B cell (primary cell): ENCODE measurements at regions not wholly inside any gene's neighbourhood (a gene's known extent, or its start where the extent isn't known, plus 50 kb on each side); places are given as distances from the start of the nearest gene placed in this dataset.

ENCODE experiments used
- ATAC-seq: fragments of 200-7000 bp; cut with Tn5 transposase; one replicate; pipeline ENCODE4 v1.10.0; 2021; ENCODE audit warnings: low read depth, mild to moderate bottlenecking, moderate number of reproducible peaks, moderate library complexity
- CTCF ChIA-PET: fragments of 350-600 bp; sonication (Branson Sonifier 250); formaldehyde crosslinking; loops from one replicate; lab custom pipeline; 2021; ENCODE audit warnings: antibody characterized with exemption, inconsistent platforms; lab: Charles Lee
- POLR2A ChIA-PET: fragments of 350-600 bp; sonication (Branson Sonifier 250); formaldehyde crosslinking; loops from one replicate; lab custom pipeline; 2021; ENCODE audit warnings: antibody characterized with exemption; lab: Charles Lee
- DNase-seq: peaks from one replicate; pipeline ENCODE4 v3.0.0; 2013
- H2AFZ ChIP-seq: 2 replicates; pipeline ENCODE4 v1.6.1; 2012; ENCODE audit warnings: mild to moderate bottlenecking, low read depth, low read length; ENCODE audit not compliant: insufficient read depth, poor library complexity, severe bottlenecking
- H3K27ac ChIP-seq, 2 donors: 1 replicate in 1 of 2; 2 replicates in 1 of 2; pipeline ENCODE4 v1.5.1; 2012 to 2013; ENCODE audit warnings: low read length in 2 of 2, mild to moderate bottlenecking in 2 of 2, moderate library complexity in 1 of 2
- H3K27me3 ChIP-seq, 4 experiments: fragments of 200-600 bp in 1 of 4; sonication (generic) in 1 of 4; replicated peaks in 1 of 4; 1 replicate in 2 of 4; 2 replicates in 2 of 4; pipeline versions ENCODE4 v1.6.1 to v1.7.0; 2013 to 2016; ENCODE audit warnings: low read length in 3 of 4, mild to moderate bottlenecking in 2 of 4, mixed read lengths in 1 of 4, moderate library complexity in 1 of 4; ENCODE audit not compliant: insufficient read depth in 4 of 4, control insufficient read depth in 3 of 4; ENCODE audit errors: control extremely low read depth in 1 of 4
- H3K36me3 ChIP-seq, 2 experiments: replicated peaks in 1 of 2; 1 replicate in 1 of 2; 2 replicates in 1 of 2; pipeline versions ENCODE4 v1.6.1 to v1.7.1; 2013; ENCODE audit warnings: low read length in 1 of 2; ENCODE audit not compliant: insufficient read depth in 2 of 2, control insufficient read depth in 1 of 2; ENCODE audit errors: control extremely low read depth in 1 of 2, extremely low read depth in 1 of 2
- H3K4me1 ChIP-seq, 2 donors: fragments of 200-600 bp in 1 of 2; sonication (generic) in 1 of 2; 1 replicate in 1 of 2; 2 replicates in 1 of 2; pipeline versions ENCODE4 v1.5.1 to v1.6.1; 2013 to 2017; ENCODE audit warnings: low read length in 2 of 2; ENCODE audit not compliant: control insufficient read depth in 2 of 2, insufficient read depth in 2 of 2
- H3K4me2 ChIP-seq: replicated peaks from 2 replicates; pipeline ENCODE3; 2012; ENCODE audit warnings: mild to moderate bottlenecking, low read depth, low read length; ENCODE audit not compliant: poor library complexity, severe bottlenecking
- H3K4me3 ChIP-seq, 5 experiments: fragments of 200-600 bp in 1 of 5; sonication (generic) in 1 of 5; 1 replicate in 3 of 5; 2 replicates in 2 of 5; pipeline versions ENCODE4 v1.5.1 to v1.7.0; 2011 to 2016; ENCODE audit warnings: low read length in 4 of 5, mild to moderate bottlenecking in 4 of 5, low read depth in 2 of 5, control low read depth in 1 of 5, moderate library complexity in 1 of 5; ENCODE audit not compliant: insufficient read depth in 1 of 5; ENCODE audit errors: control extremely low read depth in 1 of 5, extremely low read depth in 1 of 5
- H3K79me2 ChIP-seq: fragments of 200-600 bp; sonication (generic); one replicate; pipeline ENCODE4 v1.6.0; 2016; ENCODE audit warnings: low read length; ENCODE audit not compliant: control insufficient read depth, insufficient read depth
- H3K9ac ChIP-seq: fragments of 200-600 bp; sonication (generic); 2 replicates; pipeline ENCODE4 v1.6.1; 2017; ENCODE audit warnings: mild to moderate bottlenecking, low read length, moderate library complexity
- H3K9me3 ChIP-seq, 3 donors: one replicate each; pipeline versions ENCODE4 v1.6.1 to v1.7.1; 2013; ENCODE audit warnings: low read length in 2 of 3; ENCODE audit not compliant: control insufficient read depth in 2 of 3, insufficient read depth in 1 of 3; ENCODE audit errors: control extremely low read depth in 1 of 3
- H4K20me1 ChIP-seq: 2 replicates; pipeline ENCODE4 v1.6.0; 2012; ENCODE audit warnings: mild to moderate bottlenecking, low read length; ENCODE audit not compliant: insufficient read depth, control insufficient read depth, poor library complexity, severe bottlenecking
- H3K27ac Mint-ChIP-seq: one replicate; pipeline ENCODE4 v1.8.0; 2021; ENCODE audit warnings: mixed read lengths
- H3K27me3 Mint-ChIP-seq: one replicate; pipeline ENCODE4 v1.8.0; 2021; ENCODE audit warnings: mixed read lengths
- H3K4me1 Mint-ChIP-seq: one replicate; pipeline ENCODE4 v1.8.0; 2021; ENCODE audit warnings: mixed read lengths
- H3K4me3 Mint-ChIP-seq: one replicate; pipeline ENCODE4 v1.8.0; 2021; ENCODE audit warnings: mixed read lengths
- H3K9me3 Mint-ChIP-seq: one replicate; pipeline ENCODE4 v1.8.0; 2022; ENCODE audit warnings: mixed read lengths; ENCODE audit not compliant: insufficient read depth
- EZH2 ChIP-seq: IDR thresholded peaks from 2 replicates; pipeline ENCODE4 v1.6.1; 2012; ENCODE audit warnings: borderline replicate concordance, low read depth, mild to moderate bottlenecking, moderate library complexity, low read length; ENCODE audit not compliant: insufficient read depth, poor library complexity, severe bottlenecking
- WGBS: methylation state at CpG from one replicate; pipeline ENCODE4 v1.1.5; 2013; ENCODE audit warnings: missing lambda C conversion rate; ENCODE audit not compliant: insufficient coverage; 5-methylcytosine and 5-hydroxymethylcytosine counted together
- intact Hi-C: fragments of 100-400 bp; cut with micrococcal nuclease; formaldehyde crosslinking; loops from one replicate; pipeline ENCODE4 v1.10.0; 2022
- TF ChIP-seq, protein P1 (sequence below): fragments of 200-600 bp; IDR thresholded peaks from one replicate; pipeline ENCODE4 v1.8.0; 2022; ENCODE audit warnings: antibody characterized with exemption, mild to moderate bottlenecking

DNA sequence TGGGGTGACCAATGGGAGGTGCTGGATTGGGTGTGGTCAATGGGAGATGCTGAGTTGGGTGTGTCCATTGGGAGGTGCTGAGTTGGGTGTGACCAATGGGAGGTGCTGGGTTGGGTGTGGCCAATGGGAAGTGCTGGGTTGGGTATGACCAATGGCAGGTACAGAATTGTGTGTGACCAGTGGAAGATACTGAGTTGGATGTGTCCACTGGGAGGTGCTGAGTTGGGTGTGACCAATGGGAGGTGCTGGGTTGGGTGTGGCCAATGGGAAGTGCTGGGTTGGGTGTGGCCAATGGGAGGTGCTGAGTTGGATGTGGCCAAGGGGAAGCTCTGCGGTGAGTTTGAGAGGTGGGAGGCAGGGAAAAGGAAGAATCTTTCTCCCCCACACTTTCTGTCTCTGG, 250.0 kb upstream of the PROK2 start:
- ChIA-PET POLR2A (no interaction called here), CTCF (no interaction called here)
- Histone ChIP-seq H3K4me3 (no peak overlapping the region), H3K36me3 (no peaks in the 10 kb centered on the region), H2AFZ (no peak overlapping the region), H4K20me1 (no peaks in the 10 kb centered on the region), H3K27me3 (peaks cover 0 to 17% (median 1%) of the 10 kb centered on the region in 4 experiments), H3K9ac (no peak overlapping the region), H3K27ac (no peak overlapping the region), H3K4me2 (no peak overlapping the region), H3K9me3 (peaks cover 0 to 15% (median 0%) of the 10 kb centered on the region in 3 donors), H3K79me2 (no peaks in the 10 kb centered on the region), H3K4me1 (peaks cover 10% of the 10 kb centered on the region in 2 donors)
- Mint-ChIP-seq H3K4me3 (no peak overlapping the region), H3K9me3 (peaks cover 2% of the 10 kb centered on the region), H3K27me3 (peaks cover 27% of the 10 kb centered on the region), H3K4me1 (peaks cover 26% of the 10 kb centered on the region), H3K27ac (no peak overlapping the region)
- no peak for TF ChIP-seq EZH2
- TF ChIP-seq, protein P1, sequence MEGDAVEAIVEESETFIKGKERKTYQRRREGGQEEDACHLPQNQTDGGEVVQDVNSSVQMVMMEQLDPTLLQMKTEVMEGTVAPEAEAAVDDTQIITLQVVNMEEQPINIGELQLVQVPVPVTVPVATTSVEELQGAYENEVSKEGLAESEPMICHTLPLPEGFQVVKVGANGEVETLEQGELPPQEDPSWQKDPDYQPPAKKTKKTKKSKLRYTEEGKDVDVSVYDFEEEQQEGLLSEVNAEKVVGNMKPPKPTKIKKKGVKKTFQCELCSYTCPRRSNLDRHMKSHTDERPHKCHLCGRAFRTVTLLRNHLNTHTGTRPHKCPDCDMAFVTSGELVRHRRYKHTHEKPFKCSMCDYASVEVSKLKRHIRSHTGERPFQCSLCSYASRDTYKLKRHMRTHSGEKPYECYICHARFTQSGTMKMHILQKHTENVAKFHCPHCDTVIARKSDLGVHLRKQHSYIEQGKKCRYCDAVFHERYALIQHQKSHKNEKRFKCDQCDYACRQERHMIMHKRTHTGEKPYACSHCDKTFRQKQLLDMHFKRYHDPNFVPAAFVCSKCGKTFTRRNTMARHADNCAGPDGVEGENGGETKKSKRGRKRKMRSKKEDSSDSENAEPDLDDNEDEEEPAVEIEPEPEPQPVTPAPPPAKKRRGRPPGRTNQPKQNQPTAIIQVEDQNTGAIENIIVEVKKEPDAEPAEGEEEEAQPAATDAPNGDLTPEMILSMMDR, result no peak
- intact Hi-C loops, result no loop called here
- no CpG with 5 or more reads among the region's 1 CpG for WGBS
- no peak for DNase-seq
- no peak for ATAC-seq

DNA sequence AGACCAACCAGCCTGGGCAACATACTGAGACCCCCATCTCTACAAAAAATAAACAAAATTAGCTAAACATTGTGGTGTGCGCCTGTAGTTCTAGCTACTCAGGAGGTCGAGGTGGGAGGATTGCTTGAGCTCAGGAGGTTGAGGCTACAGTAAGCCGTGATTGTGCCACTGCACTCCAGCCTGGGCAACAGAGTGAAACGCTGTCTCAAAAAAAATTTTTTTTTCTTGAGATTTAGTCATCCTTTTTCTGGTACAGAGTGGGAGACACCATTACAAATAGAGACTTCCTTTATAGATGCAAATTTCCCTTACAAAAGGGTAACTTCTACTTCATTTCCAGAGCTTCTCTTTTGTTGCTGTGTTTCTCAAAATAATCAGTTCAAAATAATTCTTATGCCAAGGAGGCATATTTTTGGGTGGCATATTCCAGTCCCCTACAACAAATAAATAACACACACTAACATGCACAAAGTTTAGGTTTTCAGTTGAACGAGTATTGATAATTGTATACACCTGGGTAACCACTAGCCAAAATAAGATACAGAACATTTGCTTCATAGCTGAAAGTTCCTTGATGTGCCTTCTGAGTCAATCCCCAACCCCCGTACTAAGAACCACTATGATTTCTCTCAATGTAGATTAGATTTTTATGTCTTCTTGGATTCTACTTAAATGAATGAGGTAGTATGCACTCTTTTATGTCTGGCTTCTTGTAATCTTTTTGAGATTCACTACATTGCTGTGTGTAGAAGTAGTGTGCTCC, 248.9 kb upstream of the PROK2 start:
- no peak overlapping the region for H2AFZ ChIP-seq
- intact Hi-C loops, result no loop called here
- H3K4me3 Mint-ChIP-seq, result no peak overlapping the region
- POLR2A ChIA-PET, result no interaction called here
- peaks cover 26% of the 10 kb centered on the region for H3K4me1 Mint-ChIP-seq
- TF ChIP-seq, protein P1, result no peak
- TF ChIP-seq EZH2, result no peak
- H3K27ac ChIP-seq, result no peak overlapping the region
- H3K4me2 ChIP-seq, result no peak overlapping the region
- no peak overlapping the region for H3K4me3 ChIP-seq
- ATAC-seq (peak; percentile 28), DNase-seq (no peak)
- peaks cover 10% of the 10 kb centered on the region in 2 donors for H3K4me1 ChIP-seq
- H3K9me3 ChIP-seq, result peaks cover 0 to 15% (median 0%) of the 10 kb centered on the region in 3 donors
- no peak overlapping the region for H3K9ac ChIP-seq
- peaks cover 0 to 10% (median 1%) of the 10 kb centered on the region in 4 experiments for H3K27me3 ChIP-seq
- no peaks in the 10 kb centered on the region for H3K36me3 ChIP-seq
- no peaks in the 10 kb centered on the region for H3K79me2 ChIP-seq
- peaks cover 2% of the 10 kb centered on the region for H3K9me3 Mint-ChIP-seq
- CTCF ChIA-PET, result no interaction called here
- no peak overlapping the region for H3K27ac Mint-ChIP-seq
- H3K27me3 Mint-ChIP-seq, result peaks cover 22% of the 10 kb centered on the region
- no peaks in the 10 kb centered on the region for H4K20me1 ChIP-seq
- 82% methylated on average over 3 of the region's 6 CpGs for WGBS
